ENCODE measurements at regions not wholly inside any gene's neighbourhood (a gene's known extent, or its start where the extent isn't known, plus 50 kb on each side); places are given as distances from the start of the nearest gene placed in this dataset.

GRCh38 chr12:114193474-114193873 is 212.5 kb downstream of the TBX5 start:
- H3K4me3 ChIP-seq (ENCODE audit: low read depth, poor library complexity, severe bottlenecking): no peak overlapping the region
- 71 to 86% methylated on average over 3 of the region's 3 CpGs for WGBS, 2 donors
- intact Hi-C loops (cut with DNase I; ENCODE audit: low total_unique reads): no loop called here
- DNase-seq (ENCODE audit: low spot score in 2 of 2): peak in 1 of 2 donors; percentile 14
- TF ChIP-seq POLR2A (IDR thresholded peaks at IDR 0.05) (no peak), CTCF (IDR thresholded peaks at IDR 0.05) (no peak)

GRCh38 chr12:114192549-114192948 is 213.4 kb downstream of the TBX5 start:
- H3K4me3 ChIP-seq (ENCODE audit: low read depth, poor library complexity, severe bottlenecking): no peak overlapping the region
- intact Hi-C loops (cut with DNase I; ENCODE audit: low total_unique reads): no loop called here
- TF ChIP-seq CTCF (IDR thresholded peaks at IDR 0.05) (no peak), POLR2A (IDR thresholded peaks at IDR 0.05) (no peak)
- peak in 1 of 2 donors; percentile 28 for DNase-seq (ENCODE audit: low spot score in 2 of 2)
- WGBS, 2 donors: 80 to 82% methylated on average over 5 of the region's 5 CpGs

GRCh38 chr12:114192013-114192412 is 213.9 kb downstream of the TBX5 start:
- DNase-seq (ENCODE audit: low spot score in 2 of 2): peak in 1 of 2 donors; percentile 50
- intact Hi-C loops (cut with DNase I; ENCODE audit: low total_unique reads): no loop called here
- TF ChIP-seq POLR2A (IDR thresholded peaks at IDR 0.05) (no peak), CTCF (IDR thresholded peaks at IDR 0.05) (no peak)
- 69 to 78% methylated on average over 4 of the region's 4 CpGs for WGBS, 2 donors
- no peak overlapping the region for H3K4me3 ChIP-seq (ENCODE audit: low read depth, poor library complexity, severe bottlenecking)

- no peak for TF ChIP-seq POLR2A (IDR thresholded peaks at IDR 0.05)
- intact Hi-C loops (cut with DNase I; ENCODE audit: low total_unique reads): no loop called here
- no peak overlapping the region for H3K4me3 ChIP-seq (ENCODE audit: low read depth, poor library complexity, severe bottlenecking)
- peak in 1 of 2 donors; percentile 42 for DNase-seq (ENCODE audit: low spot score in 2 of 2)
- WGBS, 2 donors: 38 to 45% methylated on average over 6 of the region's 6 CpGs
Measured at GRCh38 chr12:114191581-114191980, 214.4 kb downstream of the TBX5 start.

GRCh38 chr12:114190971-114191370 is 215.0 kb downstream of the TBX5 start:
- no peak overlapping the region for H3K4me3 ChIP-seq (ENCODE audit: low read depth, poor library complexity, severe bottlenecking)
- peak in 1 of 2 donors; percentile 56 for DNase-seq (ENCODE audit: low spot score in 2 of 2)
- no peak for TF ChIP-seq POLR2A (IDR thresholded peaks at IDR 0.05)
- no peak for TF ChIP-seq CTCF (IDR thresholded peaks at IDR 0.05)
- 80 to 83% methylated on average over 2 of the region's 2 CpGs for WGBS, 2 donors
- intact Hi-C loops (cut with DNase I; ENCODE audit: low total_unique reads): no loop called here

GRCh38 chr12:114189266-114189665 is 216.7 kb downstream of the TBX5 start:
- 85 to 94% methylated on average over 4 of the region's 4 CpGs for WGBS, 2 donors
- TF ChIP-seq POLR2A (IDR thresholded peaks at IDR 0.05) (no peak), CTCF (IDR thresholded peaks at IDR 0.05) (no peak)
- peak in 1 of 2 donors; percentile 21 for DNase-seq (ENCODE audit: low spot score in 2 of 2)
- H3K4me3 ChIP-seq (ENCODE audit: low read depth, poor library complexity, severe bottlenecking): no peak overlapping the region
- intact Hi-C loops (cut with DNase I; ENCODE audit: low total_unique reads): no loop called here

Data from lower leg skin (tissue), 4 donors.